ENCODE measurements at regions not wholly inside any gene's neighbourhood (a gene's known extent, or its start where the extent isn't known, plus 50 kb on each side); places are given as distances from the start of the nearest gene placed in this dataset.

GRCh38 chr2:139917690-139918384 lies 1137.6 kb upstream of the NXPH2 start:
- Histone ChIP-seq H3K27me3 (no peaks in the 10 kb centered on the region), H3K27ac (no peak overlapping the region), H3K36me3 (no peaks in the 10 kb centered on the region), H3K4me3 (no peak overlapping the region), H3K9me3 (no peaks in the 10 kb centered on the region), H3K4me1 (no peaks in the 10 kb centered on the region)
- DNase-seq (no peak), ATAC-seq (no peak)
- no peak for TF ChIP-seq CTCF (IDR thresholded peaks at IDR 0.05)
- intact Hi-C loops (cut with DNase I): no loop called here

GRCh38 chr2:139916822-139917221 lies 1136.6 kb upstream of the NXPH2 start:
- intact Hi-C loops (cut with DNase I): no loop called here
- Histone ChIP-seq H3K36me3 (no peaks in the 10 kb centered on the region), H3K4me1 (no peaks in the 10 kb centered on the region), H3K4me3 (no peak overlapping the region), H3K27me3 (no peaks in the 10 kb centered on the region), H3K27ac (no peak overlapping the region), H3K9me3 (no peaks in the 10 kb centered on the region)
- TF ChIP-seq CTCF (IDR thresholded peaks at IDR 0.05): no peak
- no peak for ATAC-seq
- no peak for DNase-seq

- no peaks in the 10 kb centered on the region for H3K36me3 ChIP-seq
- no peak for TF ChIP-seq CTCF (IDR thresholded peaks at IDR 0.05)
- no peaks in the 10 kb centered on the region for H3K27me3 ChIP-seq
- no peak overlapping the region for H3K27ac ChIP-seq
- no peak for ATAC-seq
- intact Hi-C loops (cut with DNase I): no loop called here
- H3K9me3 ChIP-seq: no peaks in the 10 kb centered on the region
- no peaks in the 10 kb centered on the region for H3K4me1 ChIP-seq
- H3K4me3 ChIP-seq: no peak overlapping the region
- no peak for DNase-seq
Measured at GRCh38 chr2:139911160-139911559, 1131.0 kb upstream of the NXPH2 start.

GRCh38 chr2:139909136-139909535 lies 1128.9 kb upstream of the NXPH2 start:
- Histone ChIP-seq H3K27me3 (no peaks in the 10 kb centered on the region), H3K36me3 (no peaks in the 10 kb centered on the region), H3K9me3 (no peaks in the 10 kb centered on the region), H3K4me1 (no peaks in the 10 kb centered on the region), H3K4me3 (no peak overlapping the region), H3K27ac (no peak overlapping the region)
- no peak for DNase-seq
- no peak for TF ChIP-seq CTCF (IDR thresholded peaks at IDR 0.05)
- no peak for ATAC-seq
- intact Hi-C loops (cut with DNase I): no loop called here

- ATAC-seq (no peak), DNase-seq (no peak)
- Histone ChIP-seq H3K27ac (no peak overlapping the region), H3K4me1 (no peaks in the 10 kb centered on the region), H3K36me3 (no peaks in the 10 kb centered on the region), H3K4me3 (no peak overlapping the region), H3K27me3 (no peaks in the 10 kb centered on the region), H3K9me3 (no peaks in the 10 kb centered on the region)
- TF ChIP-seq CTCF (IDR thresholded peaks at IDR 0.05): no peak
- intact Hi-C loops (cut with DNase I): no loop called here
Measured at GRCh38 chr2:139905624-139906023, 1125.4 kb upstream of the NXPH2 start.

- no peak for TF ChIP-seq CTCF (IDR thresholded peaks at IDR 0.05)
- H3K27ac ChIP-seq: no peak overlapping the region
- no peaks in the 10 kb centered on the region for H3K4me1 ChIP-seq
- ATAC-seq (no peak), DNase-seq (no peak)
- no peaks in the 10 kb centered on the region for H3K36me3 ChIP-seq
- intact Hi-C loops (cut with DNase I): no loop called here
- H3K4me3 ChIP-seq: no peak overlapping the region
- H3K9me3 ChIP-seq: no peaks in the 10 kb centered on the region
- no peaks in the 10 kb centered on the region for H3K27me3 ChIP-seq
Measured at GRCh38 chr2:139891636-139892035, 1111.4 kb upstream of the NXPH2 start.

Data from upper lobe of right lung (tissue), 1 donor.